Epithelial cell of esophagus (primary cell): ENCODE measurements at regions not wholly inside any gene's neighbourhood (a gene's known extent, or its start where the extent isn't known, plus 50 kb on each side); places are given as distances from the start of the nearest gene placed in this dataset.

Experiments
- DNase-seq: peaks from one replicate; pipeline ENCODE4 v3.0.0; 2010; ENCODE audit warnings: low read depth
- H3K4me3 ChIP-seq: 2 replicates; pipeline ENCODE4 v1.5.1; 2011; ENCODE audit warnings: mild to moderate bottlenecking, low read length, control low read depth
- TF ChIP-seq, protein P1 (sequence below): IDR thresholded peaks from 2 replicates; pipeline ENCODE4 v1.5.1; 2011; ENCODE audit warnings: low read depth, mild to moderate bottlenecking, low read length, control low read depth, inconsistent platforms; ENCODE audit not compliant: insufficient read depth; ENCODE audit errors: missing control alignments

DNA sequence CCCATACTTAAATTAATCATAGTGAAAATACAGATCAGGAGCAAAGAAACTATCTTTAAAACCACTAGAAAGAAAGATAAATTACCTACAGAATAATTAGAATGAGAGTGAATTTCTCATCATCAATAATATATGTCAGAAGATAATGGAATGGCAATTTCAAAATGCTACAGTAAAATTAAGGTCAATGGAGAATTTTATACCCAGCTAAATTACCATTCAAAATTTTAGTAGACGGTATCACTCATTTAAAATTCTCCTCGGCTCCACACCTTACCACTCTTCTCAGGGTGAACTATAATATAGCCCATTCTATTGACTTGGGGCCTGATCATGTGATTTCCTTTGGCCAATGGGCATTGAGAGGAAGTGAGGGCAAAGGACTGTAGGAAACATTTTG, 192.5 kb upstream of the TCERG1L start:
- TF ChIP-seq, protein P1, sequence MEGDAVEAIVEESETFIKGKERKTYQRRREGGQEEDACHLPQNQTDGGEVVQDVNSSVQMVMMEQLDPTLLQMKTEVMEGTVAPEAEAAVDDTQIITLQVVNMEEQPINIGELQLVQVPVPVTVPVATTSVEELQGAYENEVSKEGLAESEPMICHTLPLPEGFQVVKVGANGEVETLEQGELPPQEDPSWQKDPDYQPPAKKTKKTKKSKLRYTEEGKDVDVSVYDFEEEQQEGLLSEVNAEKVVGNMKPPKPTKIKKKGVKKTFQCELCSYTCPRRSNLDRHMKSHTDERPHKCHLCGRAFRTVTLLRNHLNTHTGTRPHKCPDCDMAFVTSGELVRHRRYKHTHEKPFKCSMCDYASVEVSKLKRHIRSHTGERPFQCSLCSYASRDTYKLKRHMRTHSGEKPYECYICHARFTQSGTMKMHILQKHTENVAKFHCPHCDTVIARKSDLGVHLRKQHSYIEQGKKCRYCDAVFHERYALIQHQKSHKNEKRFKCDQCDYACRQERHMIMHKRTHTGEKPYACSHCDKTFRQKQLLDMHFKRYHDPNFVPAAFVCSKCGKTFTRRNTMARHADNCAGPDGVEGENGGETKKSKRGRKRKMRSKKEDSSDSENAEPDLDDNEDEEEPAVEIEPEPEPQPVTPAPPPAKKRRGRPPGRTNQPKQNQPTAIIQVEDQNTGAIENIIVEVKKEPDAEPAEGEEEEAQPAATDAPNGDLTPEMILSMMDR = no peak

DNA sequence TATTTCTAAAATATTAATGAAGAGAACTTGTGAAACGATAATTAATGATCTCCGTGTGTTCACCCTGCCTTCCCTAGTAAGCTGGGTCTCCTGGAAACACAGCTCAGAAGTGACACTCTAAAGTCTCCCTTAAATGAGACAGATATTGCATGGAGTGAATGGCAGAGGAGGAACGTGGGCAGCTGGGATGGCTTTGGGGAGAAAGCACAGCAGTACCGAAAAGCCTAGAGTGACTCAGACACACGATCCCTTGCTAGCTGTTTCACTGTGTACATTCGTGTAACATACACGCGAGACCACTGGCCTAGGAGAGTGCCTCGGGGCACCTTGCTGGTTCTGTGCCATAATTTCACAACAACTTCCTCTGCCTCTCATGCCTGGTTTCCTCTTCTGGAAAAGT, 199.9 kb upstream of the TCERG1L start:
- DNase-seq = no peak
- no peak overlapping the region for H3K4me3 ChIP-seq
- TF ChIP-seq, protein P1 = no peak

More for the DNA sequence above, 192.5 kb upstream of the TCERG1L start:
- H3K4me3 ChIP-seq = no peak overlapping the region
- no peak for DNase-seq

DNA sequence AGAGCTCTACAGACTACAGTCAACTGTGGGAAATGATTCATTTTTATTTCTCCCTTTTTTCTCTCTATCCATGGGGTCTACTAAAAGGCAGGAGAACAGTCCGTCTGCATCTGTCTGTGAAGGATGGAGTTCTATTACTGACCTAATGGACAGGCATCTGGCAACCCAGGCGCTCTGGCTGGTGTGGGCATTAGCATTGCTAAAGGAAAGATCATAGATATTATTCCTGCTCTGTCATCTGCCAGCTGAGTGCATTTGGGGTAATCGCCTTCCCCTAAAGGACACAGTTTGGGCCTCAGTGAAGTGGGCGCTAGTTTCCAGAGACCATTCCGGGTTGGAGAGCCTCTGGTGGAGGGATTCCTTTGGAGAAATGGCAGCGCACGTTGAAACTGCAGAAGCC, 201.3 kb upstream of the TCERG1L start:
- no peak overlapping the region for H3K4me3 ChIP-seq
- no peak for DNase-seq
- TF ChIP-seq, protein P1 = no peak

DNA sequence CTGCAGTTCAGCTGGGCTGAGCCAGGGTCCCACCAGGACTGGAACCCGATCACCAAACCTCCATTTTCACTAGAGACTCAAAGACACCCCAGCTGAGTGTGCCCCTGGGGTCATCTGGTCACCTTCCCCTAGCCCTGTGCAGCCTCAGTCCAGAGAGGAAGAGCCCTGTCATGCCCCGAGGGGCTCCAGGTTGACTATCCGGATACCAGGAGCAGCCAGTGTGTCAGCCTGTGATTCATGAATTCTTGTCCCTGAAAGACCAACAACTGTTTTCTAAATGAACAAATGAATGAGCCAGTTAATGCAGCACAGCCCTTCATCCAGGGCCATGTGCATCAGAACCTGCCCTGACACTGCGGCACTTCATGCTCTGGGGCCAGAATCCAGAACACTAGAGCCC, 201.9 kb upstream of the TCERG1L start:
- DNase-seq = no peak
- TF ChIP-seq, protein P1 = no peak
- H3K4me3 ChIP-seq = no peak overlapping the region

DNA sequence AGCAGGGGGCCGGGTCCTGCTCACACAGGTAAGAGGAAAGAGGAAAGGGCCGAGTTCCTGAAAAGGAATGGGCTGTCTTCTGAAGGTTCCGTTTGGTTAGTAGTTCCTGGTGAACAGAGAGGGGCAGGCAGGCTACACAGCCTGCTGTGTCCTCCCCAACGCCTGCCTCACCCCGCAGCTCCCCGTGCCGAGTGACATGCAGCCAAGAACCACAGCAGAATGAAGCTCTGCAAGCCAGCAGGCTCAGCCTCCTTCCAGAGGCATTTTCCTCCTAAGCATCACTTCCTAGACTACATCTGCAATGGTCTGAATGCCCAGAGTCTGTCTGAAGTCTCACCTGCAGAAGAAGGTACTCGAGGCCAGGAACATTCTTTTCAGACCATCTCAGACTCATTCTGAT, 202.4 kb upstream of the TCERG1L start:
- DNase-seq = no peak
- TF ChIP-seq, protein P1 = no peak

DNA sequence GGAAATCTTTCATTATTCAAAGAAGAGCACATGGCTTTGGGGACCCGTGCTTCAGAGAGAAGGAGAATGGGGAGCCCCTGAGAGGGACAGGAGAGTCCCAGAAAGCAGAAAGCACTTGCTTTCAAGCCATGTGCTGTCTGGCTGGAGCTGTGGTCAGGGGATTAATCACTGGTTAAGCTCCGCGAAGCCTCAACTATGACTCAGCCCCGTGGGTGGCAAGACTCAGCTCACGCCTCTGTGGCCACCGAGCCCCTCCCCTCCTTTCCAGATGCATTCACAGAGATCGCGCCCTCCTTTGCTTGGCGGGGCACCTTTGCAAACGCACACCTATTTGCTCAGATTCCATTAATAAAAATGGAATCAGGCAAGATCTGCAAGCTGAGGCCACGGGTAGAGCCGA, 202.9 kb upstream of the TCERG1L start:
- no peak for DNase-seq
- TF ChIP-seq, protein P1 = no peak
- H3K4me3 ChIP-seq = no peak overlapping the region

More for the DNA sequence above, 202.4 kb upstream of the TCERG1L start:
- H3K4me3 ChIP-seq = no peak overlapping the region

DNA sequence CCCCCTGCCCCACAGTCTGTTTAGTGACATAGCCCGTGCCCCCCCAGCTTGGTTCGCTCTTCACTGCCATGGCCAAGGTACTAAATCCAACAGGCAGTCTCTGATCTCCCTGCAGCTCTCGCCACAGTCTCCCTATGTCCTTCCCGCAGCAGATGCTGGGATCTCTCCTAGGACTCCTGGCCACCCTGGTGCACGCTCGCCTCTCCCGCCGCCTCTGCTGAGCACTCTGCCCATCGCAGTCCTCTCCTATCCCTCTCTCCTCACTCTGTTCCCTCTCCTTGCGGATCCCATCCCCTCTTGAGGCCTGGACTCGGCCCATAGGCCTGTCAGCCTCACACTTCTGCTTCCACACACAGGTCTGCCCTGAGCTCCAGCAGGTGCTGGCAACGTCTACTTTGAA, 204.8 kb upstream of the TCERG1L start:
- no peak for DNase-seq
- H3K4me3 ChIP-seq = no peak overlapping the region
- TF ChIP-seq, protein P1 = no peak
